ENCODE measurements at regions not wholly inside any gene's neighbourhood (a gene's known extent, or its start where the extent isn't known, plus 50 kb on each side); places are given as distances from the start of the nearest gene placed in this dataset.

GRCh38 chr18:60784161-60784560 lies 411.6 kb upstream of the MC4R start:
- TF ChIP-seq PATZ1 (CRISPR knock-in tag; IDR thresholded peaks at IDR 0.05; ENCODE audit: borderline replicate concordance) (no peak), OSR1 (CRISPR knock-in tag; IDR thresholded peaks at IDR 0.05) (no peak), ZFP30 (CRISPR knock-in tag; IDR thresholded peaks at IDR 0.05) (no peak), ISL1 (CRISPR knock-in tag; IDR thresholded peaks at IDR 0.05) (no peak), TSHZ2 (CRISPR knock-in tag; IDR thresholded peaks at IDR 0.05) (no peak), CREB5 (CRISPR knock-in tag; IDR thresholded peaks at IDR 0.05; ENCODE audit: low read depth) (no peak), ZFP3 (CRISPR knock-in tag; IDR thresholded peaks at IDR 0.05) (no peak), ZNF70 (CRISPR knock-in tag; IDR thresholded peaks at IDR 0.05) (no peak), TCF4 (CRISPR knock-in tag; IDR thresholded peaks at IDR 0.05; ENCODE audit: borderline replicate concordance) (no peak)
- ATAC-seq = no peak

GRCh38 chr18:60794802-60795201 lies 422.2 kb upstream of the MC4R start:
- TF ChIP-seq ZNF565 (CRISPR knock-in tag; conservative IDR thresholded peaks at IDR 0.05; ENCODE audit: low read depth) = no peak
- no peak for TF ChIP-seq ESRRG (CRISPR knock-in tag; IDR thresholded peaks at IDR 0.05)
- no peak for TF ChIP-seq ZFP30 (CRISPR knock-in tag; IDR thresholded peaks at IDR 0.05)
- no peak for TF ChIP-seq PATZ1 (CRISPR knock-in tag; IDR thresholded peaks at IDR 0.05; ENCODE audit: borderline replicate concordance)
- TF ChIP-seq CSDC2 (CRISPR knock-in tag; IDR thresholded peaks at IDR 0.05) = no peak
- no peak for TF ChIP-seq POU6F1 (CRISPR knock-in tag; IDR thresholded peaks at IDR 0.05; ENCODE audit: borderline replicate concordance, low read depth)
- ATAC-seq = no peak

- no peak for ATAC-seq
- TF ChIP-seq ZFP3 (CRISPR knock-in tag; IDR thresholded peaks at IDR 0.05) (no peak), TOX (CRISPR knock-in tag; IDR thresholded peaks at IDR 0.05; ENCODE audit: borderline replicate concordance) (no peak), OSR1 (CRISPR knock-in tag; IDR thresholded peaks at IDR 0.05) (no peak), CSDC2 (CRISPR knock-in tag; IDR thresholded peaks at IDR 0.05) (no peak), TCF4 (CRISPR knock-in tag; IDR thresholded peaks at IDR 0.05; ENCODE audit: borderline replicate concordance) (no peak), ZFP30 (CRISPR knock-in tag; IDR thresholded peaks at IDR 0.05) (no peak), POU6F1 (CRISPR knock-in tag; IDR thresholded peaks at IDR 0.05; ENCODE audit: borderline replicate concordance, low read depth) (no peak)
Observed at GRCh38 chr18:60804415-60804814, 431.8 kb upstream of the MC4R start.

GRCh38 chr18:60809937-60810336 lies 437.4 kb upstream of the MC4R start:
- no peak for ATAC-seq
- TF ChIP-seq CSRNP3 (CRISPR knock-in tag; IDR thresholded peaks at IDR 0.05) = no peak
- no peak for TF ChIP-seq GLIS3 (CRISPR knock-in tag; IDR thresholded peaks at IDR 0.05)
- TF ChIP-seq ZFP30 (CRISPR knock-in tag; IDR thresholded peaks at IDR 0.05) = no peak
- no peak for TF ChIP-seq RARB (CRISPR knock-in tag; IDR thresholded peaks at IDR 0.05)
- no peak for TF ChIP-seq TSHZ2 (CRISPR knock-in tag; IDR thresholded peaks at IDR 0.05)
- TF ChIP-seq OSR1 (CRISPR knock-in tag; IDR thresholded peaks at IDR 0.05) = no peak
- no peak for TF ChIP-seq ISL1 (CRISPR knock-in tag; IDR thresholded peaks at IDR 0.05)
- TF ChIP-seq ZFP3 (CRISPR knock-in tag; IDR thresholded peaks at IDR 0.05) = no peak
- no peak for TF ChIP-seq ESRRG (CRISPR knock-in tag; IDR thresholded peaks at IDR 0.05)
- TF ChIP-seq ZNF70 (CRISPR knock-in tag; IDR thresholded peaks at IDR 0.05) = no peak
- TF ChIP-seq ARNTL (CRISPR knock-in tag; IDR thresholded peaks at IDR 0.05; ENCODE audit: borderline replicate concordance, low read depth) = no peak

Measured in SK-N-SH treated with all-trans-retinoic acid at 6 μM for 48 hours (cell line).